GM19023 (cell line): ENCODE measurements at regions not wholly inside any gene's neighbourhood (a gene's known extent, or its start where the extent isn't known, plus 50 kb on each side); places are given as distances from the start of the nearest gene placed in this dataset.

Experiments used
- ATAC-seq: cut with Tn5 transposase; IDR thresholded peaks from one replicate; pipeline ENCODE4 v1.9.1; 2021; ENCODE audit warnings: mild to moderate bottlenecking, moderate library complexity; ENCODE audit not compliant: unreplicated experiment

DNA sequence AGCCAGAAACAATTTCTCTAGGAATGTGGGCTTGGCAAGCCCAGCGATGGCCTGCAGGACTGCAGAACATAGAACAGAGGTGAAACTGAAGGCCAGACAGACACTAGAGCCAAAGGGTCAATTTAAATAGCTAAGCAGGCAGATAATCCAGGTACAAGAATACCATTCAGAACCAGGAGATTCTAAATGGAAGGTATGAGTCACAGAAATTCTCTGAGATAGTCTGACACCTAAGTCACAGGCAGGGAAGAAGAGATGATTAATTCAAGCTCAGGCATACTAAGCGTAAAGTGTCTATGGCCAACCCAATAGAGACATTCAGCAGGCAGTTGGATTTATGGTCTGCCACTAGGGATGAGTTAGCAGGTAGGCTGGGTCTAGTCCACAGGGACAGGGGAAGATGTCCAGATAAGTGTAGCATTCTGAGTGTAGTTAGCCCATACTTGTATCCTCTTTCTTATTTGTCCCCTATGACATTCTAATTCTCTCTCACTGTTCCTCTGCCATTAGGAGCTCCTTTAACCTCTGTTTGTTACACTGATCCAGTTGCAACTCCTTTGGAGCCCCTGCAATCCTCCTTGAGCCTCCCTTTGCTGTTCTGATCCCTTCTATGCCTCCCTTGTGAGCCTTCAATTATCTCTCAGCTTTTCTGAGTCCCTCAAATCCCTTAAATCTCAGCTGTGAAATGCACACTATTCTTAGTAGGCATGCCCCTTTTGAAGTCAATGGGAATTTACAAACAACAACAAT lies 383.8 kb downstream of the LMO4 start:
- no peak for ATAC-seq

DNA sequence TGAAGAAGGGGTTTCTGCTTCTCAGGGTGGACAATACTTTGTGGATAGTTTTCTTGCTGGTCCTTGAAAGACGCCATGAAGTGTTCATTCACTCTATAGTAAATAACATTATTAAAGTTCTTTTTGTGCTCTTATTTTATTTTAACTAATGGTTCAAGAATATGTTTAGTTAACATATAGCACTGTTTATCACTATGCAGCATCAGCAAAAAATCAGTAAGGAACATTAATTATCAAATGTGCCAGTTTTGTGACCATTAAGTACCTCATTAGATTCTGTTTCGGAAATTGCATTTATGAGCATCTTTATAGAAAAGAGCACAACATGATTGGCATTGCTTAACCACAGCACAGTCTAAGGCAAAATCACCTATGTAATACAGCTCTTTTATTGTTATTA lies 385.6 kb downstream of the LMO4 start:
- no peak for ATAC-seq

DNA sequence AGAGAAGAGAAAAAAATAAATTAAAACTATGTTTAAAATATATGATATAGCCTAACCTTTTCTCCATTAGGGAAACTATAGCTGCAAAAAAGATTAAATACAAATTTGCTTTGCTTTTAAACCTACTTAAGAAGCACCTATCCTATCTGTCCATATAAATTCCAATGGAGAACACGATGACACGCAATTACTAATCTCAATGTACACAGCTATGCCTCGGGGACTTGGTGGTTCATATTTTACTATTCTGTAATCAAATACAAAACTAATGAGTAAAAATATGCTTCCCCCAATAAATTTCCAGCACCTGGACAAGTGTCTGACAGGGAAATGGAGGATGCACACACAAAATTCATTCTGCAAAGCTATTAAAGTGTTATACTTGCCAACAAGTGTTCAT lies 386.4 kb downstream of the LMO4 start:
- no peak for ATAC-seq

DNA sequence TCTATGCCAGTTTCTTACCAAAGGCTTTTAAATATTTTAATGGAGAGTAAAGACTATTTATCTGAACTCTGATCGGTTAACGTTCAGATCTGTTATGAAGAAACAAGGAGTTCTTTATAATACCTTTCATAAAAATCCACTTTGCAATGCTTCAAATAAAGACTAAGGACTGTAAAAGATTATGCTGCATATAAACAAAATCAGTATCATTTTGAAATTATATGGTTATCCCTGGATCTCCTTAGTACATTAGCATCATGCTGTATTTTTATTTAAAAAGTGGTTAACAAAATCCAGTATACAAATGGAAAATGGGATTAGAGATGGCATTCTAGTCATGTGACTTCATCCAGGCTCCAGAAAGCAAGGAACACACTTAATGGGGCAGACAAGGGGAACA lies 386.8 kb downstream of the LMO4 start:
- no peak for ATAC-seq

DNA sequence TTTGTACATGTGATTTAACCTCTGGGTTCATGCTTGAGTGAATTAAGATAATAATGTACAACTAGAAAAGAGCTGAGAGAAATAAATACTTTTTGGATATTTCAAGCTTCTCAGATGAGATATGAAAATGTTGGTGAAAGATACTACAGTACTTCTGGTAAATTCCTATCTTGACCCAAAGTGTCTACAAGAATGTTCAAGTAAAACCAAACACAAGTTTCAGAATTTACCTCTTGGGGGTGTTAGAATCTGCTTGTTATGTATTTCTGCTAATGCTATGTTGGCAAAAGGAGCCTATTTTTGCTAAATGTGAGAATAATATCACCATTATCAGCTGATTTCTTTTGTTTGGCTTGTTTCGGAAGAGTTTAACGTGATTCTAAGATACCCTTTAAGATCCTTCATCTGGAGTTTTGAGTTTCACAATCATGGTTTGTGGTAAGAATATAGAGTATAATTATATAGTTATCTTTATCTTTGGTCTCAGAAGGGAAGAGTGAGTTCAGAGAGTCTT lies 388.5 kb downstream of the LMO4 start:
- no peak for ATAC-seq

DNA sequence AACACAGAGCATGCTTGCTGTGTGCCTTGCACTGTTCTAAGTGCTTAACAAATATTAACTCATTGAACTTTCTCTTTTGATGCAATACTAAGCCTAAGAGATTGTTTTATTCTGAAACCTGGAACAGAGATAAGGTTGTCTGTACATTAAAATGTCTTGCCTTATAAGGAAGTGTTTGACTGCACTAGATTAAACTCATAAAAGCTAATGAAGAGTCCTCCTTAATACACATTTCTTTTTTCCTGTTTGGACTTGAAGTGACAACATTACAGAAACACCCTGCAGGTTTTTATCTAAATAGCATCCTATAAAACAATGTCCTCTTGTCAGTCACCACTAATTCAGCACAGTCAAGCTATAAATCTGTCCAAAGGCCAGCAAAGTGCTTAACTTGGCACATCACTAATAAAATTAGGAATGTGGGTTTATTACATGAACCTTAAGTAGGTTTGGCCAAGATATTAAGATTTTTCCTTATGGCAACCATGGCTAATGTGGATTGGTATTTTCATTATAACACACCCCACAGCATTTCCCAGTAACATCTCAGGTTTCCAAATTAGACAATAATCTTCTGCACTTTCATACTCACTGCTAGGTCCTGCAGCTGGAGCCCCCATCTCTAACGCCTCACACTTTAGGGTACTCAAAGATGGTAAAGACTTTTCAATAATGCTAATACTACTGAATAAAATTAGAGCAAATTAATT lies 389.7 kb downstream of the LMO4 start:
- ATAC-seq, result no peak

DNA sequence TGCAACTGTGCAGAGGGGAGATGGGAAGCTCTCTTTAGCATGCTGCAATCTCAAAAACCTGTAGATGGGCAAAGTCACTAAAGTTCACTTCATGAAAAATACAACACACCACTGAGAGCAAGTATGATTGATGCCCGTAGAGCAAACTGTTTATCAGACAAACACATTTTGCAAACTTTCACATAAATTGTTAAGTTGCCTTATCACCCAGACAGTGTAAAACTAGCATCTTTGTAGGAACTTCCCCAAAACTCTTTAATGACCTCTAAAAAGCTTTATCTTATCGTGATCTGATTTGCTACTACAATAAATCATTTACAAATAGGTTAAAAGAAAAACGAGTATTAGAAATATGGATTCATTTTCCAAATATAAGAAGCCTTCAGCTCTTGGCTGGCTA lies 391.0 kb downstream of the LMO4 start:
- ATAC-seq, result no peak

DNA sequence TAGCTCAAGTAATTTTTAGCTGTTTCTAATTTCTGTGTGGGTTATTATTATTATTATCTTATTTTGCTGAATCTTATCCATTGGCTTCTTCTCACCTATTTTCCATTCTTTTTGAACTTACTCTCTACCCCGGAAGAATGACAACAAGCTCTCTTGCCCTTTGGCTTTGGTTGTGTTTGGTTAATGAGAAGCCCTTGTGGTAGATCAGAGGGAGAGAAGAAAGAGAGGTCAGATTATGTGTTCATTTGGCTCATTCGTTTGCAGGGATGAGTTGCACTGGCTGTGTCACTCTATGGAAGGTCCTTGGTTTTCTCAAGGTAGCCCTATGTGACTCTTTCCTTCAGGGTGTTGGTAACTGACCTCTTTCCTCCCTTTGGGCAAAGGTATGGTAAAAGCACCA lies 391.9 kb downstream of the LMO4 start:
- no peak for ATAC-seq

DNA sequence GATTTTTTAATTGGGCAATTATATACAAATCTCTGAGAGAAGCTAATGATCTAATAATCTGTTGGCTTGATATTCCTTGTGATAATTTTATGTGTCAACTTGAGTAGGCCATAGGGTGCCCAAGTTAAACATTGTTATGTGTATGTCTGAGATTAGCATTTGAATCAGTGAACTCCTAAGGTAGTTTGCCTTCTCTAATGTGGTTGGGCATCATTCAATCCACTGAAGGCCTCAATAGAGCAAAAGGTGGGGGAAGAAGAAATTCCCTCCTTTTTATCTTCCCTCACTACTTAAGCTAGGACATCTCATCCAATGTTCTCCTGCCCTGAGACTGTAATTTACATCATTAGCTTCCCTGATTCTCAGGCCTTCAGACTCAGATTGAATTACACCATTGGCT lies 394.5 kb downstream of the LMO4 start:
- ATAC-seq, result no peak

DNA sequence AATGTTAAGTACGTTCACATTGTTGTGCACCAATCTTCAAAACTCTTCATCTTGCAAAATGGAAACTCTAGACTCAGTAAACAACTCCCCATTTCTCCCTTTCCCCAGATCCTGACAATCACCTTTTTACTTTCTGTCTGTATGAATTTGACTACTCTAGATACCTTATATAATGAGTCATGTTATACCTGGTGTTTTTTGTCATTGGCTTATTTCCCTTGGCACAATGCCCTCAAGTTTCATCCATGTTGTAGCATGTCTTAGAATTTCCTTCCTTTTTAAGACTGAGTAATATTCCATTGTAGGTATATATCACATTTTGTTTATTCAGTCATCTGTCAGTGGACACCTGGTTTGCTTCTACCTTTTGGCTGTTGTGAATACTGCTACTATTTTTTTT lies 399.5 kb downstream of the LMO4 start:
- ATAC-seq, result no peak

DNA sequence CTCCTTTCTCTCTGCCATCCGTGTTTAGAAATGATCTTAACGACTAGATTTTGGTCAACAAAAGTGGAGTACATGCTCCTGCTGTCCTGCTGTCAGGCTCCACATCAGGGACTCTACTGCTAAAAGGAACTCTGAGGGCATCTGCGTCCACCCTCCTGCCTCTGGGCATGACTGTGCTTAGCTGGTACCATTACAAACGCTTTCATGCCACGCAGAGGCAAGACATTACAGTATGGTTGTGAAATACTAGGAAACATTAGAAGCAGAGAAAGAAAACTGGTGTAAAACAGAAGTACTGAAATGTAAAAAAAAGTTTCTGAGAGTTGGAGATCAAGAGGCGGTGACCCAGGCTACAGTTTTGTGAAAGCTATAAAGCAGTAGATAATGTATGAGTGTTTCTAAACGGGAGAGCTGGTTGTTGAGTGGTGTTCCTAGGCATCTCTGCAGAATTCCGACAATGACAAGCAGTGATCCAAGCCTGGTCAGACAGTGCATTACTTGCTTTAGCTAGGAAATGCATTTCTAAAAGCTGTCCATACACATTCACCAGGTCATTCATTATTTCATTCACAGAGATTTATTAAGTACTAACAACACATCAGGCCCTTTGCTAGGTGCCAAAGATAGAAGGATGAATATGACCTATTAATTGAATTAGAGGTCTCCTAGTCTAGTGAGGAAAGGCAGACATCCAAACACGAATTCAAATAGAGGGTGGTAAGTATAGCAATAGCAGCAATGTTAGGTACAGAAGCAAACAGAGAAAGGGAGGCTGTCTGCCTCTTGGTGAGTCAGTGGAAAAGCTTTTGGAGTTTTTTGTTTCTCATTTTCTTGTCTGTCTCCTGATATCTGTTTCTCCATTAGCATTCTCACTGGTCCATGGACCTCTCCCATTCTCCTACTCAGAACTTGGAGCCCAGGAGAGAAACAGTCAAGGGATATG lies 401.9 kb downstream of the LMO4 start:
- no peak for ATAC-seq

DNA sequence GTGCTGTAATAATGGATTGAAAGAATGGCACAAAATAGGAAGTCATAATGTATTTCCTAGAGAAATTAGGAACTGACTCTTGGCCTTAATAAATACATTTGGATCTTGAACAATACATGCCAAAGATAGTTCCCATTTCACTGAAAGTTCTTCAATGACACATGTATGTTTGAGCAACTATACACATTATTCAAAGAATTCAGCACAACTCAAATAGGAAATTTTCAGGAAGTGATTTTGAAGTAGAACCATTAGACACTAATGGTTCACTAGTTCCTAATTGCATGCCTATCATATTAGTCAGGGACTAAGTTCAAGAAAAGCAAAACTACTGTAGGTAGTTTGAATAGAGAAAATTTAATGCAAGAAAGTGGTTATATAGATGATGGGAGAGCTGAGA lies 404.7 kb downstream of the LMO4 start:
- no peak for ATAC-seq

DNA sequence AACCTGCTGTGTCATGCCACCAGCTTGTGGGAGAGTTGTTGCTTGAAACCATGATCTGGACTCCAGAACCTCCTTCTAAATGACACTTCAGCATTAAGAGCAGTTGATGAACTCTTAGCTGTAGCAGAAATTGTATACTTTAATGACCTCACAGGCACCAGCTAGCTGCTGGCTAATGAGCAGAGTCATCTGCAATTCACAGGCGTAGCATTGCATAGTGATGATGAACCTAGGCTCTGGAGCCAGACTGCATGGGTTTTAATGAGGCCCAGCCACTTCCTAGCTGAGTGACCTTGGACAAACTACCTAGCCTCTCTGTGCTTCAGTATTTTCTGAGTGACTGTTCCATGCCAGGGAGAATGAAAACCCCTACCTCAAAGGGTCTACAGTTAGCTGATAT lies 407.1 kb downstream of the LMO4 start:
- no peak for ATAC-seq

DNA sequence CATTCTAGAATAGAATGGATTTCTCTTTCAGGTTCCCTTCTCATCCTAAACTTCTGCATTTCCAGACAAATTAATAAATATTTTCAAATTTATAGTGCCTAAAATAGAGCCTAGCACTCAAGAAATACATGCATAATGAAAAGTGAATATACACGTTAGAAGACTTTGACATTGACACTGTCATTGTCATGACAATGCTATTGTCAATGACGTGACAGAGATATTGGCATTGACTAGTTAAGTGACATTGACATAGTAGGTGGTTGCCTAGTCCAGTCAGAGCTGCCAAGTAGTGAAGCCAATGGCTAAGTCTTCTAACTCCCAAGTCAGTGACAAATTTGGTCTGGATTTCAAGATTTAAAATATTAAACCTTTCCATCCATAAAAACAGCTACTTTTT lies 410.5 kb downstream of the LMO4 start:
- ATAC-seq, result no peak

DNA sequence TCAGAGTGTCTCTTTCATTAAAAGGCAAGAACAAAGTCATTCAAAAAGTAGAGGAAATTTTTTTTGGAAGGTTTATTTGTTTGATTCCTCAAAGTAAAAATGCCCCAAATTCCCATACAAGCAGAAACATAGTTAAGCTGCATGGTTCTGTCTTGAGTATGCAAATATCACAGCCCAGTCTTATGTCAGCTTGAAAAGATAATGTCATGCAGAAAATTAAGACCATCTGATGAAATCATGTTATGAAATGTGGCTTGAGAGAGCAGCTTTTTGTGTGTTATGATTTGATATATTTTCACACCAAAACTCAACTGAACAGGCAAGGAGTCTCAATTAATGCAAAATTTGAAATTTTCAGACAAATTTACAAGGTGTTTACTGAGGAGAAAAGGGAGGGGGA lies 411.0 kb downstream of the LMO4 start:
- no peak for ATAC-seq

DNA sequence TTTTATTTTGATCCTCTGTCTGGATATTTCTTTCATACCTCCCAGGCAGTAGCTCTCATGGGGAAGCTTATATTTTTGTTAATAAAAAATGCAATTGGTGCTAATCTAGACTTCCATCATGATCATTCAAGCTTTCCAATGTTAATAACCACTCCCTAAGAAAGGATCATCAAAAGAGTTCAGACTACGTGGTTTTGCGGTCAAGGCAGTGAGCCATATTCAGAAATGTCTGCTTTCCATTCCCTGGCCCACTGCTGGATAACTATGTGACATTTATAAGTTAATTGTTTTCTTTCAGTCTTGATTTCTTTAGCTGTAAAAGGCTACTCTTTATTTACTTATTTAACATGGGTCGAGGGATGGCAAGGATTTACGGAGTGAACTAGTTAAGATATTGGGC lies 414.6 kb downstream of the LMO4 start:
- ATAC-seq, result no peak

DNA sequence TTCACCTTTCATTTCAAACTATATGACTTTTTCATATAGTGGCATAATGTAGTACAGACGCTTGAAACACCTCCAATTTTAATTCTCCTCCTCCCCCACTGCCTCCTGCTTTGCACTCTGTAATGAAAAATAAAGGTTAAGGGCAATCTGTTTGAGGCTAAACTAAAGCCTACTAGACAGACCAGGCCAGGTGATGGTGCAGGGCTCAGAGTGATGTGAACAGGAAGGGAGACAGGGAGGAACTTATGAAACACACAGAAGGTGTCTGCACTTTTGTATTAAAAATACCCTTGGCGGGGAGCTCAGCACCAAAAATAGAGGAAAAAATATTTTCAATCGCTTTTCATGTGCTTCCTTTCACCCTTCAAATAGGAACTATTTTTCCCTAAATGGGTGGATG lies 415.4 kb downstream of the LMO4 start:
- no peak for ATAC-seq

DNA sequence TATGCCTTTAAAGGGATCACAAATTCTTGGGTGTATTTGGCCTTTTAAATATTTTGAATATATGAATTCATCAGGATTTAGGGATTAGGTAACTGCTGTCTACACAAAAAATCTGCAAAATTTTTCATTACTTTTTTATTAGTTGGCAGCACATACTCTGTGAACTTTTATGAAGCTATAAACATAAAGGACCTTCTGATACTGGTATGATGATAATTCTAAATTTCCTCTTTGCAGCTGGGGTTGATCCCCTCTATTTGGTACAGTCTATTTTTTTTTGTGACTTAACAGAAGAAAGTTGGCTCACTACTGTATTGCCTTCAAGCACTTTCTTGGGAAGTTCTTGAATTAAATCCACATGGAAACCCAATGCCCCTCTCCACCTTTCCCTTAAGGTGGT lies 416.1 kb downstream of the LMO4 start:
- ATAC-seq, result no peak

DNA sequence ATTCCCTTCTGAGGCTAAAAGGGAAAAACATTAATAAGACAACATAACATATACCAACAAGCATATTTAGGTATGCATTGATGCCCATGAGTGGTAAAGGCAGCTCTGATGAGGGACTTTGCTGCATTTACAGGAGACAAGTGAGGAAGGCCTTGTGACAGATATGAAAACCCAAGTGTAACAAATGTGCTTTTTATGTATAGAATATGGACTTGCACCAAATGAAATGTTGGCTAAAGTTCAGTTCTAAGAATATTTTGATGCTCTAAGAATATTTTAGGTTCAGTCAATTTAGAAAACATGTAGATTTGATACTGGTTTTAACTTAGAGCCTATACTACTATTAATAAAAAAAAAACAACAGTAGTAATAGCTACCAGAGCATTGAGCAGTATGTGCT lies 424.7 kb downstream of the LMO4 start:
- no peak for ATAC-seq

DNA sequence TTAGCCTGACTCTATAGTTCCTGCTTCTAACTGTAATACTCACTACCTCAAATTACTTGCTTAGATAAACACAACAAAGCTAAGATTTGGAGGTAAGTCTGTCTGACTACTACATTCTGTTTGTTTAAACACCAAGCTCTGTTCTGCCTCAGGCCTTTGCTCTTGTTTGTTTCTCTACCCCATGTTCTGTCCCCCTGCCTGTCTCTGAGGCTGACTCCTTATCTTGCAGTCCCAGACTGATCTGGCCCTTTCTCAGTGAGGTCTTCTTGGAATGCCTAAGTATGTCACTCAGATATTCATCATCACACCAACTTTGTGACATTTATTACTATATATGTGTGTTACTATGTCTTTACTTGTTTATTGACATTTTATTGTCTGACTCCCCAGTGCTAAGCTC lies 425.5 kb downstream of the LMO4 start:
- ATAC-seq, result no peak

DNA sequence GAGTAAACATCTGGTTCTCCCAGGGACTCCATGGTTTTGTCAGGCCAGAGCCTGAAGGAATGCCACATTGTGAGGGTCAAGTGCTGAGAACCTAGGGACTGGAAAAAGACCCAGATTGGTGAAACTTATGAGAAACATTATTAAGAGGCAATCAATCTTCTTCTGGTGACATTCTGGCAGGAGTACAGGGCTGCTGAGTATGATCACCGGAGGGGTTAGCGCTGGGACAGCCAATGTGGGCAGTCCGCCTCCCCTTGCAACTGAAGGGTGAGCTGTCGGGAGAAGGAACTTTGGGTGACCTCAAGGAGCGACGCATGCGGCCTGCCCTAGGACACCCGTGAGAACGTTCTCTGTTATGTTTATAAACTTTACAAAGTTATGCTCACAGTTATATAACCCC lies 429.0 kb downstream of the LMO4 start:
- no peak for ATAC-seq
